Loucy (cell line): ENCODE measurements at regions not wholly inside any gene's neighbourhood (a gene's known extent, or its start where the extent isn't known, plus 50 kb on each side); places are given as distances from the start of the nearest gene placed in this dataset.

Experiments
- EZH2phosphoT487 ChIP-seq: fragments of 200-600 bp; IDR thresholded peaks from 2 replicates; pipeline ENCODE4 v1.6.1; 2018; ENCODE audit warnings: antibody characterized with exemption, mild to moderate bottlenecking, moderate library complexity, borderline replicate concordance
- TF ChIP-seq, protein P1 (sequence below): fragments of 200-600 bp; sonication (generic); conservative IDR thresholded peaks from 2 replicates; pipeline ENCODE4 v1.5.1; 2014; ENCODE audit warnings: mild to moderate bottlenecking, antibody characterized with exemption, low read length

- TF ChIP-seq, protein P1, sequence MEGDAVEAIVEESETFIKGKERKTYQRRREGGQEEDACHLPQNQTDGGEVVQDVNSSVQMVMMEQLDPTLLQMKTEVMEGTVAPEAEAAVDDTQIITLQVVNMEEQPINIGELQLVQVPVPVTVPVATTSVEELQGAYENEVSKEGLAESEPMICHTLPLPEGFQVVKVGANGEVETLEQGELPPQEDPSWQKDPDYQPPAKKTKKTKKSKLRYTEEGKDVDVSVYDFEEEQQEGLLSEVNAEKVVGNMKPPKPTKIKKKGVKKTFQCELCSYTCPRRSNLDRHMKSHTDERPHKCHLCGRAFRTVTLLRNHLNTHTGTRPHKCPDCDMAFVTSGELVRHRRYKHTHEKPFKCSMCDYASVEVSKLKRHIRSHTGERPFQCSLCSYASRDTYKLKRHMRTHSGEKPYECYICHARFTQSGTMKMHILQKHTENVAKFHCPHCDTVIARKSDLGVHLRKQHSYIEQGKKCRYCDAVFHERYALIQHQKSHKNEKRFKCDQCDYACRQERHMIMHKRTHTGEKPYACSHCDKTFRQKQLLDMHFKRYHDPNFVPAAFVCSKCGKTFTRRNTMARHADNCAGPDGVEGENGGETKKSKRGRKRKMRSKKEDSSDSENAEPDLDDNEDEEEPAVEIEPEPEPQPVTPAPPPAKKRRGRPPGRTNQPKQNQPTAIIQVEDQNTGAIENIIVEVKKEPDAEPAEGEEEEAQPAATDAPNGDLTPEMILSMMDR, result no peak
- TF ChIP-seq EZH2phosphoT487, result no peak
Observed at GRCh38 chr15:59839906-59840305, 150.8 kb upstream of the BNIP2 start.
